ENCODE measurements at regions not wholly inside any gene's neighbourhood (a gene's known extent, or its start where the extent isn't known, plus 50 kb on each side); places are given as distances from the start of the nearest gene placed in this dataset.

- TF ChIP-seq CREB5 (CRISPR knock-in tag; IDR thresholded peaks at IDR 0.05; ENCODE audit: low read depth): no peak
- no peak for TF ChIP-seq ZNF8 (CRISPR knock-in tag; IDR thresholded peaks at IDR 0.05)
- no peak for TF ChIP-seq ZFP30 (CRISPR knock-in tag; IDR thresholded peaks at IDR 0.05)
- TF ChIP-seq PATZ1 (CRISPR knock-in tag; IDR thresholded peaks at IDR 0.05; ENCODE audit: borderline replicate concordance): no peak
- TF ChIP-seq RARB (CRISPR knock-in tag; IDR thresholded peaks at IDR 0.05): no peak
- TF ChIP-seq ZFP3 (CRISPR knock-in tag; IDR thresholded peaks at IDR 0.05): no peak
- no peak for TF ChIP-seq TCF4 (CRISPR knock-in tag; IDR thresholded peaks at IDR 0.05; ENCODE audit: borderline replicate concordance)
- TF ChIP-seq BACH2 (CRISPR knock-in tag; IDR thresholded peaks at IDR 0.05; ENCODE audit: borderline replicate concordance): no peak
Measured at GRCh38 chr13:65921933-65922332, 1308.2 kb downstream of the PCDH9 start.

GRCh38 chr13:65917731-65918130, 1312.4 kb downstream of the PCDH9 start:
- peak; percentile 87 for ATAC-seq

More at GRCh38 chr13:65921933-65922332, 1308.2 kb downstream of the PCDH9 start:
- no peak for ATAC-seq

GRCh38 chr13:65915195-65915594, 1314.9 kb downstream of the PCDH9 start:
- ATAC-seq: no peak
- TF ChIP-seq ZNF565 (CRISPR knock-in tag; conservative IDR thresholded peaks at IDR 0.05; ENCODE audit: low read depth) (no peak), PPARA (CRISPR knock-in tag; IDR thresholded peaks at IDR 0.05; ENCODE audit: borderline replicate concordance) (no peak), CSDC2 (CRISPR knock-in tag; IDR thresholded peaks at IDR 0.05) (no peak), GLIS3 (CRISPR knock-in tag; IDR thresholded peaks at IDR 0.05) (no peak), ZFP3 (CRISPR knock-in tag; IDR thresholded peaks at IDR 0.05) (no peak), ISL1 (CRISPR knock-in tag; IDR thresholded peaks at IDR 0.05) (no peak), CSRNP3 (CRISPR knock-in tag; IDR thresholded peaks at IDR 0.05) (no peak), SNAI2 (CRISPR knock-in tag; IDR thresholded peaks at IDR 0.05) (no peak), TOX (CRISPR knock-in tag; IDR thresholded peaks at IDR 0.05; ENCODE audit: borderline replicate concordance) (no peak), ZNF8 (CRISPR knock-in tag; IDR thresholded peaks at IDR 0.05) (no peak), ZC3H10 (CRISPR knock-in tag; IDR thresholded peaks at IDR 0.05) (no peak)

More at GRCh38 chr13:65917731-65918130, 1312.4 kb downstream of the PCDH9 start:
- no peak for TF ChIP-seq POU6F1 (CRISPR knock-in tag; IDR thresholded peaks at IDR 0.05; ENCODE audit: borderline replicate concordance, low read depth)
- no peak for TF ChIP-seq ZNF565 (CRISPR knock-in tag; conservative IDR thresholded peaks at IDR 0.05; ENCODE audit: low read depth)
- no peak for TF ChIP-seq TSHZ2 (CRISPR knock-in tag; IDR thresholded peaks at IDR 0.05)
- peak; percentile 80; the same call in 1 of the 2 replicates for TF ChIP-seq TOX (CRISPR knock-in tag; IDR thresholded peaks at IDR 0.05; ENCODE audit: borderline replicate concordance)
- no peak for TF ChIP-seq CREB5 (CRISPR knock-in tag; IDR thresholded peaks at IDR 0.05; ENCODE audit: low read depth)
- no peak for TF ChIP-seq OSR1 (CRISPR knock-in tag; IDR thresholded peaks at IDR 0.05)
